Thyroid gland (tissue), 4 donors: ENCODE measurements at regions not wholly inside any gene's neighbourhood (a gene's known extent, or its start where the extent isn't known, plus 50 kb on each side); places are given as distances from the start of the nearest gene placed in this dataset.

Experiments
- DNase-seq, 2 donors: peaks; one replicate each; pipeline ENCODE4 v3.0.0-alpha.2; 2019
- H3K27ac ChIP-seq, 3 donors: fragments of 200-600 bp; sonication (generic); 1 replicate in 2 of 3; 2 replicates in 1 of 3; pipeline ENCODE4 v1.5.1; 2016 to 2019; ENCODE audit warnings: mild to moderate bottlenecking in 1 of 3, moderate library complexity in 1 of 3
- H3K27me3 ChIP-seq: fragments of 200-600 bp; sonication (generic); one replicate; pipeline ENCODE4 v1.5.1; 2019
- H3K36me3 ChIP-seq, 2 donors: fragments of 200-600 bp; sonication (generic); one replicate each; pipeline ENCODE4 v1.5.1; 2016 to 2019
- H3K4me1 ChIP-seq, 2 donors: fragments of 200-600 bp; sonication (generic); one replicate each; pipeline ENCODE4 v1.5.1; 2017 to 2019
- H3K4me3 ChIP-seq, 3 donors: fragments of 200-600 bp; sonication (generic); replicated peaks in 1 of 3; 1 replicate in 2 of 3; 2 replicates in 1 of 3; pipeline ENCODE4 v1.5.1; 2016; ENCODE audit warnings: mild to moderate bottlenecking in 1 of 3
- H3K9me3 ChIP-seq: fragments of 200-600 bp; sonication (generic); one replicate; pipeline ENCODE4 v1.5.1; 2017
- POLR2A ChIP-seq, 2 donors: fragments of 450-650 bp; IDR thresholded peaks; one replicate each; pipeline ENCODE4 v1.6.1; 2017; ENCODE audit warnings: antibody characterized with exemption in 2 of 2, mild to moderate bottlenecking in 2 of 2, moderate library complexity in 1 of 2
- WGBS, 2 donors: methylation state at CpG; one replicate each; pipeline ENCODE4 v1.1.5; 2017; 5-methylcytosine and 5-hydroxymethylcytosine counted together
- intact Hi-C: fragments of 100-400 bp; cut with DNase I; formaldehyde crosslinking; loops from one replicate; pipeline ENCODE4 v1.15.1; 2023
- TF ChIP-seq, protein P1 (sequence below), 6 experiments: fragments of 200-600 bp in 3 of 6; fragments of 450-650 bp in 3 of 6; sonication (generic) in 3 of 6; IDR thresholded peaks; one replicate each; pipeline ENCODE4 v1.5.1; 2016 to 2019; ENCODE audit warnings: antibody characterized with exemption in 6 of 6, mild to moderate bottlenecking in 2 of 6, inconsistent platforms in 1 of 6, moderate library complexity in 1 of 6

DNA sequence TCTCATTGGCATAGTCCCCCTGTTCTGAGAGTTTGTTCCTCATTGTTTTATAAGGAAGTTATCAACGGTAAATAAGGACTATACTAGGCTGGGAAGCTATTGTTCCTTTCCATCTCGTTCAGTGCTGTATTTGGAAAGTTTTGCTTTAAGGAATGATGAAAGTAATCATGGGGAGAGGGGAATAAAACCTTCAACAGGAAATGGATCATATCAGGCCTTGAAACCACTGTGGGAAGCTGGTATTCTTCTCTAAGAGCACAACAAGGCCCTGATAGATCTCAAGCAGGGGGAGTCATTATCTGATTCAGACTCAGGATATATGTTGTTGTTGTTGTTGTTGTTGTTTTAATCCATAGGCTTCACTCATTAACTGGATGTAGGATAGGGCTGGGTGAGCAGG is 474.5 kb downstream of the ENC1 start:
- TF ChIP-seq, protein P1, sequence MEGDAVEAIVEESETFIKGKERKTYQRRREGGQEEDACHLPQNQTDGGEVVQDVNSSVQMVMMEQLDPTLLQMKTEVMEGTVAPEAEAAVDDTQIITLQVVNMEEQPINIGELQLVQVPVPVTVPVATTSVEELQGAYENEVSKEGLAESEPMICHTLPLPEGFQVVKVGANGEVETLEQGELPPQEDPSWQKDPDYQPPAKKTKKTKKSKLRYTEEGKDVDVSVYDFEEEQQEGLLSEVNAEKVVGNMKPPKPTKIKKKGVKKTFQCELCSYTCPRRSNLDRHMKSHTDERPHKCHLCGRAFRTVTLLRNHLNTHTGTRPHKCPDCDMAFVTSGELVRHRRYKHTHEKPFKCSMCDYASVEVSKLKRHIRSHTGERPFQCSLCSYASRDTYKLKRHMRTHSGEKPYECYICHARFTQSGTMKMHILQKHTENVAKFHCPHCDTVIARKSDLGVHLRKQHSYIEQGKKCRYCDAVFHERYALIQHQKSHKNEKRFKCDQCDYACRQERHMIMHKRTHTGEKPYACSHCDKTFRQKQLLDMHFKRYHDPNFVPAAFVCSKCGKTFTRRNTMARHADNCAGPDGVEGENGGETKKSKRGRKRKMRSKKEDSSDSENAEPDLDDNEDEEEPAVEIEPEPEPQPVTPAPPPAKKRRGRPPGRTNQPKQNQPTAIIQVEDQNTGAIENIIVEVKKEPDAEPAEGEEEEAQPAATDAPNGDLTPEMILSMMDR (IDR thresholded peaks at IDR 0.05) = no peak
- TF ChIP-seq POLR2A (IDR thresholded peaks at IDR 0.05) = no peak
- intact Hi-C loops = no loop called here
- DNase-seq = no peak
- 62 to 63% methylated on average over 2 of the region's 2 CpGs for WGBS, 2 donors
- Histone ChIP-seq H3K27ac (no peak overlapping the region), H3K4me1 (no peaks in the 10 kb centered on the region), H3K9me3 (no peaks in the 10 kb centered on the region), H3K36me3 (no peaks in the 10 kb centered on the region), H3K27me3 (no peaks in the 10 kb centered on the region), H3K4me3 (no peak overlapping the region)

DNA sequence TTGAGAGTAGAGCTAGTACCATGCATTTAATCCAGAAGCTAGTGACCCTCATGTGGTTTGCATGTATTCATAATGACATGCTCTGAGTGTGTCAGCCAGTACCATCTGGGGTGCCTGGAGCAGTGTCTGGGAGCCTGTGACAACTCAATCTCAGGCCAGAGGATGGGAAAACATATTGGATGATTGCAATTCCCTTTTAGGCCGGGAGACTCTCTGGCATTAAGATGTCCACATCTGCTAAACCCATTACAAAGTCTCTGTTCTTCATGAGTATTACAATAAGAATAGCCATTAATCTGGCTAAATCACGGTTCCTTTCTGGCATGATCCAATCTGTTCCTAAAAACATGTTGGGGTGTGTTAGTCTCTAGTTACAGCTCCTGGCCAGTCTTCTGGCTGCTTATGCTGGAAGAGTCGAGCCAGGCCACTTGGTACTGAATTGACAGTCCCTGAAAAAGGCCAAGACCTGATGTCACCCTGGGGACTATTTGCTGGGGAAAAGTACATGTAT is 475.7 kb downstream of the ENC1 start:
- no peak for TF ChIP-seq POLR2A (IDR thresholded peaks at IDR 0.05)
- TF ChIP-seq, protein P1 (IDR thresholded peaks at IDR 0.05) = no peak

DNA sequence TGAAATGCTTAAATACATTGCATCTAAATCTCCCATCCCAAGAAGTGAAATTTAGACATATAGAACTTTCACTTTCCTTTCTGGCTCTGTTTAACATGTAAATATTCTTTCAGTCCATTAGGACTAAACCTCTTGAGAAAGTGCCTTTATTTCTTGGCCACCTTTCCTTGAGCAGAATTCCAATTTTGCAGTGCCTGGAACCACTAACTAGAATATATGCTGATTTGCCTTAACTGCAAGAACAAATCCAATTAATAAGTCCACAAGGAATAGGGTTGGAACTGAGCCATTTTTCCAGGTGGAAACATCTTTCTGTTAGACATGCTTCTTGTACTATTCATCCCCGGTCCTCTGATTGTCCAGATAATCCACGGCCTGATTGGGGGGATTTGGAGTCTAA is 478.0 kb downstream of the ENC1 start:
- Histone ChIP-seq H3K4me1 (no peaks in the 10 kb centered on the region), H3K27me3 (no peaks in the 10 kb centered on the region), H3K9me3 (no peaks in the 10 kb centered on the region), H3K4me3 (no peak overlapping the region), H3K27ac (no peak overlapping the region), H3K36me3 (no peaks in the 10 kb centered on the region)
- 82 to 85% methylated on average over 2 of the region's 2 CpGs for WGBS, 2 donors
- intact Hi-C loops = no loop called here
- TF ChIP-seq, protein P1 (IDR thresholded peaks at IDR 0.05) = no peak
- no peak for TF ChIP-seq POLR2A (IDR thresholded peaks at IDR 0.05)
- no peak for DNase-seq

More for the DNA sequence above, 475.7 kb downstream of the ENC1 start:
- no peaks in the 10 kb centered on the region for H3K27me3 ChIP-seq
- no peak overlapping the region for H3K4me3 ChIP-seq
- no peak overlapping the region for H3K27ac ChIP-seq
- intact Hi-C loops = no loop called here
- no peaks in the 10 kb centered on the region for H3K9me3 ChIP-seq
- no peaks in the 10 kb centered on the region for H3K4me1 ChIP-seq
- H3K36me3 ChIP-seq = no peaks in the 10 kb centered on the region
- WGBS, 2 donors = 75 to 78% methylated on average over 3 of the region's 3 CpGs
- no peak for DNase-seq

DNA sequence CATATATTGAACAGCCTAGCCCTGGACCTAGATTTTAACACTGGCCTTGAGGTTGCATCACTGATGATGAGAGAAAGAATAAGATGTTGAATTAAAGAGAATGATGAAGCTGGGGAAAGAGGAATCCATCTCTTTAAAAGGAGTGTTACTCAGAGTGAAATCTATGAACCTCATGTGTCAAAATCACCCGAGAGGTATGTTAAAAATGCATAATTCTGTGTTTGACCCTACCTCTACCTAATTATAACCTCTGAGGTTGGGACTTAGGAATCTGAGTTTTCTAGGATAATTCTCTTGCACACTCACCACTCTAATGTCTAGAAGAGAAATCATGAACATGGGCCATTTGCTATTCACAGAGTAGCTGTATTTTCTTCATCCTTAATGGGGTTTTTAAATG is 479.4 kb downstream of the ENC1 start:
- no peak overlapping the region for H3K4me3 ChIP-seq
- H3K27ac ChIP-seq = no peak overlapping the region
- no peaks in the 10 kb centered on the region for H3K4me1 ChIP-seq
- no peak for DNase-seq
- TF ChIP-seq POLR2A (IDR thresholded peaks at IDR 0.05) = no peak
- TF ChIP-seq, protein P1 (IDR thresholded peaks at IDR 0.05) = no peak
- no peaks in the 10 kb centered on the region for H3K36me3 ChIP-seq
- H3K27me3 ChIP-seq = no peaks in the 10 kb centered on the region
- no peaks in the 10 kb centered on the region for H3K9me3 ChIP-seq
- 88 to 93% methylated on average over 1 of the region's 1 CpG for WGBS, 2 donors
- intact Hi-C loops = no loop called here

- Histone ChIP-seq H3K4me1 (no peaks in the 10 kb centered on the region), H3K36me3 (no peaks in the 10 kb centered on the region), H3K27ac (no peak overlapping the region), H3K27me3 (no peaks in the 10 kb centered on the region), H3K4me3 (no peak overlapping the region), H3K9me3 (no peaks in the 10 kb centered on the region)
- 68 to 82% methylated on average over 3 of the region's 3 CpGs for WGBS, 2 donors
- intact Hi-C loops = no loop called here
- DNase-seq = no peak
- TF ChIP-seq, protein P1 (IDR thresholded peaks at IDR 0.05) = no peak
Measured at GRCh38 chr5:74156728-74157383, 483.7 kb downstream of the ENC1 start.
